Spinal cord (tissue), 9 donors: ENCODE measurements at regions not wholly inside any gene's neighbourhood (a gene's known extent, or its start where the extent isn't known, plus 50 kb on each side); places are given as distances from the start of the nearest gene placed in this dataset.

ENCODE experiments used
- DNase-seq, 6 donors: peaks; one replicate each; pipeline versions ENCODE4 v3.0.0 to v3.0.0-alpha.2; 2013 to 2015; ENCODE audit warnings: low spot score in 6 of 6, low read depth in 4 of 6
- H3K27ac ChIP-seq: one replicate; pipeline ENCODE4 v1.5.1; 2013; ENCODE audit warnings: low read depth, low read length, control low read depth
- H3K27me3 ChIP-seq: one replicate; pipeline ENCODE4 v1.6.1; 2013; ENCODE audit warnings: low read length; ENCODE audit not compliant: control insufficient read depth, insufficient read depth
- H3K36me3 ChIP-seq: one replicate; pipeline ENCODE4 v1.6.1; 2013; ENCODE audit warnings: low read length; ENCODE audit not compliant: control insufficient read depth, insufficient read depth
- H3K4me1 ChIP-seq: one replicate; pipeline ENCODE4 v1.6.1; 2013; ENCODE audit warnings: low read length; ENCODE audit not compliant: control insufficient read depth, insufficient read depth
- H3K4me3 ChIP-seq: one replicate; pipeline ENCODE4 v1.5.1; 2013; ENCODE audit warnings: low read depth, low read length, control low read depth
- H3K9me3 ChIP-seq: one replicate; pipeline ENCODE4 v1.6.1; 2013; ENCODE audit warnings: low read length; ENCODE audit not compliant: control insufficient read depth, insufficient read depth
- WGBS: methylation state at CpG from one replicate; pipeline ENCODE4 v1.1.5; 2013; ENCODE audit warnings: missing lambda C conversion rate; ENCODE audit not compliant: insufficient coverage; 5-methylcytosine and 5-hydroxymethylcytosine counted together
- donor health status: healthy.

GRCh38 chr3:30368978-30369377 lies 237.4 kb upstream of the TGFBR2 start:
- DNase-seq, result no peak

GRCh38 chr3:30370681-30371271 lies 235.6 kb upstream of the TGFBR2 start:
- peak in 2 of 6 donors; percentile 15 to 69 for DNase-seq
- no peaks in the 10 kb centered on the region for H3K4me1 ChIP-seq
- H3K36me3 ChIP-seq, result no peaks in the 10 kb centered on the region
- no peaks in the 10 kb centered on the region for H3K27me3 ChIP-seq
- no peak overlapping the region for H3K27ac ChIP-seq
- H3K4me3 ChIP-seq, result no peak overlapping the region
- H3K9me3 ChIP-seq, result no peaks in the 10 kb centered on the region
- WGBS, result no CpG with 5 or more reads among the region's 5 CpGs

More at GRCh38 chr3:30368978-30369377, 237.4 kb upstream of the TGFBR2 start:
- Histone ChIP-seq H3K4me3 (no peak overlapping the region), H3K36me3 (no peaks in the 10 kb centered on the region), H3K27ac (no peak overlapping the region), H3K4me1 (no peaks in the 10 kb centered on the region), H3K27me3 (no peaks in the 10 kb centered on the region), H3K9me3 (no peaks in the 10 kb centered on the region)

GRCh38 chr3:30372837-30373236 lies 233.6 kb upstream of the TGFBR2 start:
- no peaks in the 10 kb centered on the region for H3K4me1 ChIP-seq
- no peaks in the 10 kb centered on the region for H3K36me3 ChIP-seq
- H3K4me3 ChIP-seq, result no peak overlapping the region
- no peak overlapping the region for H3K27ac ChIP-seq
- 81% methylated on average over 2 of the region's 3 CpGs for WGBS
- DNase-seq, result peak in 1 of 6 donors; percentile 3
- H3K27me3 ChIP-seq, result no peaks in the 10 kb centered on the region
- no peaks in the 10 kb centered on the region for H3K9me3 ChIP-seq

- Histone ChIP-seq H3K27me3 (no peaks in the 10 kb centered on the region), H3K4me1 (no peaks in the 10 kb centered on the region), H3K9me3 (no peaks in the 10 kb centered on the region), H3K36me3 (no peaks in the 10 kb centered on the region), H3K27ac (no peak overlapping the region), H3K4me3 (no peak overlapping the region)
- 89% methylated on average over 1 of the region's 2 CpGs for WGBS
- DNase-seq, result no peak
Observed at GRCh38 chr3:30384546-30385072, 221.8 kb upstream of the TGFBR2 start.

- no peaks in the 10 kb centered on the region for H3K9me3 ChIP-seq
- WGBS, result 84% methylated on average over 4 of the region's 4 CpGs
- H3K4me3 ChIP-seq, result no peak overlapping the region
- H3K36me3 ChIP-seq, result no peaks in the 10 kb centered on the region
- H3K27me3 ChIP-seq, result no peaks in the 10 kb centered on the region
- H3K27ac ChIP-seq, result no peak overlapping the region
- no peaks in the 10 kb centered on the region for H3K4me1 ChIP-seq
- no peak for DNase-seq
Observed at GRCh38 chr3:30393079-30393478, 213.3 kb upstream of the TGFBR2 start.

- no peak for DNase-seq
- no CpG with 5 or more reads among the region's 1 CpG for WGBS
- Histone ChIP-seq H3K27me3 (no peaks in the 10 kb centered on the region), H3K9me3 (no peaks in the 10 kb centered on the region), H3K4me1 (no peaks in the 10 kb centered on the region), H3K36me3 (no peaks in the 10 kb centered on the region), H3K4me3 (no peak overlapping the region), H3K27ac (no peak overlapping the region)
Observed at GRCh38 chr3:30397030-30397429, 209.4 kb upstream of the TGFBR2 start.

GRCh38 chr3:30399394-30400181 lies 206.8 kb upstream of the TGFBR2 start:
- no peaks in the 10 kb centered on the region for H3K36me3 ChIP-seq
- WGBS, result no CpG with 5 or more reads among the region's 2 CpGs
- no peaks in the 10 kb centered on the region for H3K4me1 ChIP-seq
- H3K9me3 ChIP-seq, result no peaks in the 10 kb centered on the region
- H3K27ac ChIP-seq, result no peak overlapping the region
- DNase-seq, result no peak
- no peak overlapping the region for H3K4me3 ChIP-seq
- H3K27me3 ChIP-seq, result no peaks in the 10 kb centered on the region

GRCh38 chr3:30400926-30401325 lies 205.5 kb upstream of the TGFBR2 start:
- no peak overlapping the region for H3K27ac ChIP-seq

GRCh38 chr3:30401971-30402370 lies 204.4 kb upstream of the TGFBR2 start:
- H3K36me3 ChIP-seq, result no peaks in the 10 kb centered on the region
- no peaks in the 10 kb centered on the region for H3K27me3 ChIP-seq
- no peak overlapping the region for H3K27ac ChIP-seq
- no peaks in the 10 kb centered on the region for H3K9me3 ChIP-seq
- no peaks in the 10 kb centered on the region for H3K4me1 ChIP-seq
- no peak overlapping the region for H3K4me3 ChIP-seq
- no peak for DNase-seq

More at GRCh38 chr3:30400926-30401325, 205.5 kb upstream of the TGFBR2 start:
- H3K36me3 ChIP-seq, result no peaks in the 10 kb centered on the region
- no peaks in the 10 kb centered on the region for H3K4me1 ChIP-seq
- no CpG with 5 or more reads among the region's 3 CpGs for WGBS
- no peaks in the 10 kb centered on the region for H3K27me3 ChIP-seq
- no peaks in the 10 kb centered on the region for H3K9me3 ChIP-seq
- no peak for DNase-seq
- no peak overlapping the region for H3K4me3 ChIP-seq

GRCh38 chr3:30407651-30408050 lies 198.8 kb upstream of the TGFBR2 start:
- no peak overlapping the region for H3K4me3 ChIP-seq
- DNase-seq, result no peak
- H3K27me3 ChIP-seq, result no peaks in the 10 kb centered on the region
- no peaks in the 10 kb centered on the region for H3K36me3 ChIP-seq
- no peaks in the 10 kb centered on the region for H3K9me3 ChIP-seq
- H3K27ac ChIP-seq, result no peak overlapping the region
- H3K4me1 ChIP-seq, result no peaks in the 10 kb centered on the region
- WGBS, result 100% methylated on average over 1 of the region's 2 CpGs
